ENCODE measurements at regions not wholly inside any gene's neighbourhood (a gene's known extent, or its start where the extent isn't known, plus 50 kb on each side); places are given as distances from the start of the nearest gene placed in this dataset.
A peak's percentile ranks its signal among the peaks of the same experiment; 100 is the strongest.

DNA sequence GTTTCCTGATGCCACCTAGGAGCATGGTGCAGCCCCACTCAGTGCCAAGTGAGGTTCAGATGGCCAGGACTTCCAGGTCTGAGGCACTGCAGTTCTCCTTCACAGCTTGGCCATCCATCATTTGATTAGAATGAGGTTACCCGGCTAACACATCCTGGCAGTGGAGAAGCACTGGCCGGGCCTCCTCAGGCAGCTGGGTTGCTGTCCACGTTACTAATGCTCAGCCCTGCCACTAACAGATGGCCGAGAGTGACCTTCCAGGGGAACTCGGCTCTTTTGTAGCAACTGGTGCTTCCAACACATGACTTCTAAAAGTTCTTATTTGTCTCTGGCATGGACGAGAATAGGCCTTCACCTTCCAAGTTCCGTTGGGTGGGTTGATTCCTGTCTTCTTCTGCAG is 204.6 kb upstream of the CFAP20DC start:
- in situ Hi-C loops (cut with HindIII; ENCODE audit: low sequenced_read_pairs): no loop called here
- no peak overlapping the region for H3K4me3 ChIP-seq (ENCODE audit: low read depth, low read length)
- DNase-seq (ENCODE audit: low read depth, low spot score): no peak
- TF ChIP-seq CTCF (IDR thresholded peaks at IDR 0.05; ENCODE audit: low read depth, low read length): no peak

GRCh38 chr3:59253523-59253922 is 203.7 kb upstream of the CFAP20DC start:
- TF ChIP-seq CTCF (IDR thresholded peaks at IDR 0.05; ENCODE audit: low read depth, low read length): no peak
- in situ Hi-C loops (cut with HindIII; ENCODE audit: low sequenced_read_pairs): no loop called here
- no peak for DNase-seq (ENCODE audit: low read depth, low spot score)
- H3K4me3 ChIP-seq (ENCODE audit: low read depth, low read length): no peak overlapping the region

DNA sequence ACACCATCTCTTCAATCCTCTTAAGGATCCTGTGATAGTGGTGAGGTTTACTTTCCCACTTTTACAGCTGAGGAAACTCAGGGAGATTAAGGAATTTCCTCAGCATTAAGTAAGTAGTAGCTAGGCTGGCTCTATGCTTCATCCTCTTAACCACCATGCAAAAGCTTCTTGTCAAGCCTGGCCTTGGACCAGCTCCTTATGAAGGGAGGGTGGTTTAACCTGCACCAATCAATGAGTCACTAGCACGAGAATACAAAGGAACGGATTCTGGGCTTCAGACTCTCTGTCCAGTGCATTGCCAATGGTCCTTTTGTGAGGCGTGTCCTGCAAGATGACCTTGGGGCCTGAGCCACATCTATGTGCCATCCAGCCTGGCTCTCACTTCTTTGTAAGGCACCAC is 202.0 kb upstream of the CFAP20DC start:
- no peak for TF ChIP-seq CTCF (IDR thresholded peaks at IDR 0.05; ENCODE audit: low read depth, low read length)
- DNase-seq (ENCODE audit: low read depth, low spot score): peak; percentile 68
- in situ Hi-C loops (cut with HindIII; ENCODE audit: low sequenced_read_pairs): no loop called here
- no peak overlapping the region for H3K4me3 ChIP-seq (ENCODE audit: low read depth, low read length)

GRCh38 chr3:59250600-59250999 is 200.8 kb upstream of the CFAP20DC start:
- no peak for TF ChIP-seq CTCF (IDR thresholded peaks at IDR 0.05; ENCODE audit: low read depth, low read length)
- no peak for DNase-seq (ENCODE audit: low read depth, low spot score)
- in situ Hi-C loops (cut with HindIII; ENCODE audit: low sequenced_read_pairs): no loop called here
- no peak overlapping the region for H3K4me3 ChIP-seq (ENCODE audit: low read depth, low read length)

- DNase-seq (ENCODE audit: low read depth, low spot score): no peak
- TF ChIP-seq CTCF (IDR thresholded peaks at IDR 0.05; ENCODE audit: low read depth, low read length): no peak
- in situ Hi-C loops (cut with HindIII; ENCODE audit: low sequenced_read_pairs): no loop called here
- no peak overlapping the region for H3K4me3 ChIP-seq (ENCODE audit: low read depth, low read length)
Observed at GRCh38 chr3:59249698-59250361, 200.0 kb upstream of the CFAP20DC start.

DNA sequence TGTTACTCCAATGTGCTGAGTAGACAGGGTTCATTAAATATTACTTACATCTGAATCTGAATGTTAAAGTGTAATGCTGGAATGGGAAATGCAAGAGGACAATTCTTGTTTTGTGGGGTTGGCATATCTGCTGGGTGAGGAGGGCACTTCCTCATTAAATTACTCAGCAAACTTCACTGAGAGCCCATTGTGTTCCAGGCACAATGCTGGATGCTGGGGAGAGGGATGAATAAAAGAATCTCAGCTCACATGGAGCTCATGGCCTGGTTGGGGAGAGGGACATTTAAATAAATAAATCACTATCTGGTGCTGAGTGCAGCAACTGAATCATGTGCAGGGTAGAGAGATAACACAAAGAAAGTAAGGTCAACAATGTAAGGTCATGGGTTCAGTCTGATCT is 199.2 kb upstream of the CFAP20DC start:
- in situ Hi-C loops (cut with HindIII; ENCODE audit: low sequenced_read_pairs): no loop called here
- no peak overlapping the region for H3K4me3 ChIP-seq (ENCODE audit: low read depth, low read length)
- DNase-seq (ENCODE audit: low read depth, low spot score): no peak
- no peak for TF ChIP-seq CTCF (IDR thresholded peaks at IDR 0.05; ENCODE audit: low read depth, low read length)
